ENCODE measurements at regions not wholly inside any gene's neighbourhood (a gene's known extent, or its start where the extent isn't known, plus 50 kb on each side); places are given as distances from the start of the nearest gene placed in this dataset.

- no peak for DNase-seq
These were observed 665.2 kb upstream of the NRXN1 start for GRCh38 chr2:51697095-51697494.

DNA sequence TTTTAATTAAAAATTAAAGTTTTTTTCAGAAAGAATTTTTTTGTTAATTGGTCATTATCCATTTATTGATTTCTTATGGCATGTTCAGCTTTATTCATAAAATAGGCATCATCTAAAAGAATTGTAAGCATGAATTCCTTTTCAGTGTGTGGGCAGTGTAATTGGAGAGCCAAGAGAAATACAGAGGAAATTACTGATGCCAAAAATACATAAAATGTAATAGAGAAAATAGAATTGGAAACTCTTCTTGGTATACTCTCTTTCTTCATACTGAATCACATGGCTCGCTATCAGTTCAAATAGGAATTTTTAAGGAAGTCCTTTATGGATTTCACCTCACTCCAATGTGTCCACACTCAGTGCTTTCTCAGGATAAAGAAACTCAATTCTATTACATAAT, 663.6 kb upstream of the NRXN1 start:
- DNase-seq, result no peak

DNA sequence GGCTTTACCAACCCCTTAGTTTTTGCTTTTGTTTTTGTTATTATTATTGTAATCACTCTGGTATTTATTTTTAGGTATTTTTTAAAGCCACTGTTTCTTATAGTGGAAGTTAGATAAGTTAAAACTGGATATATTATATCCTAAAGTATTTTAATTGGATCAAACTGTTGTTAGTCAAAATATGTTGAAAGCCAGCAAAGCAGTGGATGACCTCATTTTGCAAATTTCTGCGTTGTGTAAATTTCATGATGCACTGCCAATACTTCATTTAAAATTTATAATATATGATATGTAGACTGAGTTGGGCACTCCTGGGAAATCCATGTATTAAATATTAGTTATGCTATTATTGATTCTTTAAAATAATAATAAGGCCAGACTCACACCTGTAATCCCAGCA, 661.7 kb upstream of the NRXN1 start:
- DNase-seq, result no peak

- no peak for DNase-seq
These were observed 649.9 kb upstream of the NRXN1 start for GRCh38 chr2:51681854-51682253.

- DNase-seq, result no peak
These were observed 641.7 kb upstream of the NRXN1 start for GRCh38 chr2:51673628-51674027.

DNA sequence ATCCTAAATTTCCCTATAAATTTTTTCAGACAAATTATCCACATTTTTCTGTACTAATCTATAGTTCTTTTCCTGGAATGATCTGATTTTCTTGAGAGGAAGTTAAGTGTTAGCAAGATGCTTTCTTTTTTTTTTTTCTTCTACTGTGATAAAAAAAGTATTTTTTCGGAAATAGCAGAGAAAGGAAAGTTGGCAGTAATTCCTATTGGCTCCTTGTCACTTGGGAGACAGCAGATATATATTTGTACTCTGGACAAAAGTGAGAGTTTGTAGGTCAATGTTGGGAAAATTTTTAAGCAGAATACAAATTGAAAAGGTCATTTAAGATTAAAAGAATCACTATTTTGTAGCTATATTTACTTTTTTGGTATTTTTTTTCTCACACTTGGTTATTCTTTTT, 635.7 kb upstream of the NRXN1 start:
- no peak for DNase-seq

DNA sequence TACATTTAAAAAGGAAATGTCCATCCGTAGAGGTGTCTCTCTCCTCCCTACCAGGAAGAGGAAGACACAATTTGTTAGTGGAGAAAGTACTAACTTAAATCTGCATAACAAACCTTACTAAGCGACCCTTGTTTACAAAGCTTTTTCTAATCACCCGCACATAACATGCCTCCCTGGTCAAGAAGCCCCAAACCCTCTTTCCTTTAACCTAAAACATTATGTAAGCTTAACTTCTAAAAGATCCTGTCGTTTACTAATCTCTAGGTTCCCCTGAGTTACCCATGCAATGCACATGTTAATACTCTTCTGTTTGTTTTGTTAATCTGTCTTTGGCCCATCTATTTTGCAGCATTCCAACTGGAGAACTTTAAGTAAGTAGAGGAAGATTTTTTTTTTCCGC, 630.3 kb upstream of the NRXN1 start:
- DNase-seq, result no peak

- no peak for DNase-seq
These were observed 625.9 kb upstream of the NRXN1 start for GRCh38 chr2:51657849-51658248.

GRCh38 chr2:51650769-51651168, 618.8 kb upstream of the NRXN1 start:
- DNase-seq, result no peak

DNA sequence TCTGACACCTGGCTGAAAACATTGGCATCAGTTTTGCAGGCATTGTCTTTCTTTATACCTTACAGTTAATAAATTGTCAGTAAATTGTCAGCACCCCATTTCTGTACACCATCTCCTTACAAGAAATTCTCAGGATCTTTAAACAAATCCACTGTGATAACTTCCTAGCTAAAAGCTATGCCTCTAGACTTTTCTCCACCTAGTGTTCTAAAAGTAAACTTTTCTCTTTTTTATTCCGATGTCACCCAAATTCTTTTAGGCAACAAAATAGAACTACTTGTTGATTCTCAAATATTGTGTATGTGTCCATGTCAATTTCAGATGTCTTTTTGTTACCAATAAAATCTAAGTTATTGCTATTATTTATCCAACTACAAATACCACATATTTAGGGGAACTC, 617.4 kb upstream of the NRXN1 start:
- DNase-seq, result no peak

GRCh38 chr2:51638811-51639210, 606.9 kb upstream of the NRXN1 start:
- no peak for DNase-seq

GRCh38 chr2:51633073-51633472, 601.1 kb upstream of the NRXN1 start:
- DNase-seq, result no peak

DNA sequence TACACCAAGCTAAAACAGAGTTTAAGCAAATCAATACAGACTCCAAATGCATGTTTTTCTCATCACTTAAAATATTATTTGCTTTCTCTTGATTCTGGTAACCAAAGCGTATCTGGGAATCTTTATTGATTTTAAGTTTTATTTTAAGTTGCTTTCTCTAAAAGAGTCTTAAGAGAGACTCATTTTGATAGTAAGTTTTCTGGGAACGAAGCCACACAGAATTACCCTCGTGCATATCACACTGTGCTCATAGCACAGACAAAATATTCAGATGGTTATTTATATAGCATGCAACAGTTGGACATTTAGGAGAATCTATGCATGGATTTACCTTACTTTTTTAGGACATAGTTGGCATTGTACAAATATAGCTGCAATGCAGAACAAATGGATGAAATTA, 597.5 kb upstream of the NRXN1 start:
- no peak for DNase-seq

DNA sequence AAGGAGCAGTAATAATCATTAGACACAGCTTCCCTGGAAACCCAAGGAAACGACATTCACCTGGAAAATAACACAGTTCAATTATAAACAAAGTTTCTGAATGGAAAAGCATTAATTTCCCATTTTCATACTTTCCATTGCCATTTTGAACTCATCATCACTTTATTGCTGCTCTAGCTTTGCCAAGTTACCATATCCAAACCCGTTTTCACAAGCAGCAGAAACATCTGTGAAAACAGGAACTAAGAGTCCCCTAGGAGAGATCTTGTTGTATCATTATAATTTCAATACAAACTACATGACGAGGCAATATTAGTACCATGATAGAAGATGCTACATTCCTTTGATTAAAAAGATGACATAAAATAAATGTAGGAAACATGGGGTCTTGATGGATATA, 597.0 kb upstream of the NRXN1 start:
- DNase-seq, result no peak

DNA sequence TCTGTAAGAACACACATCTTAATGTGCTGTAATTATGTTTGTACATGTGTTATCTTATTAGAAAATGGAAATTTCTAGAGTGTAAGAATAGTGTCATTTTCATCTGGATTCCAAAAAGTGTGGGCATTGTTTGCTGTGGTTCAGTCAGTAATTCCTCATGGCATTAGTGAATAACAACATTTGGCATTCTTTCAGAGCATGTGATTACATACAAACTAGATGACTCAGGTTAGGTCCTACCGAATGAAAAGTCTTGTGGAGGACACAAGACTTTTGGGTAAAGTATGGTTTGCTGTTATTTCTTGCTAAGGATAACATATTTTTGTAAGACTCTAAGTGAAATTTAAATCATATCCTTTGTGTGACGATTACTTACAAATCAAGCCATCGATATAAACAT, 593.1 kb upstream of the NRXN1 start:
- no peak for DNase-seq

DNA sequence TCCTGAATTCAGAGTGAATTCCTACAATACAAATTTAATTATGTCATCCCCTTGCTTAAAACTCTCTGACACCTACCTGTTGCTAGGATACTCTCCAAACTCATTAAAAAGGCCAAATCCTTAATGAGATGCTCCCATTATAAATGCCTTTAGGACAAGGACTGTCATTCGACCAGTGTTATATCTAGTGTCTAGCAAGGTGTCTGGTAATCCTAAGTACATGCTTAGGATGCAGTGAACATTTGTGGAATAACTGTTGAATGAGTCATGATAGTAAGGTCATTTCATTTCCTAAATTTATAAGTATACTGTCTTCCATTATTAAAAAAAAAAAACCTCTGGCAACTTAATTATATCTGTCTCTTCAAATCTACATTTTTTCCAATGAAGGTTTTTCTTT, 588.9 kb upstream of the NRXN1 start:
- DNase-seq, result no peak

DNA sequence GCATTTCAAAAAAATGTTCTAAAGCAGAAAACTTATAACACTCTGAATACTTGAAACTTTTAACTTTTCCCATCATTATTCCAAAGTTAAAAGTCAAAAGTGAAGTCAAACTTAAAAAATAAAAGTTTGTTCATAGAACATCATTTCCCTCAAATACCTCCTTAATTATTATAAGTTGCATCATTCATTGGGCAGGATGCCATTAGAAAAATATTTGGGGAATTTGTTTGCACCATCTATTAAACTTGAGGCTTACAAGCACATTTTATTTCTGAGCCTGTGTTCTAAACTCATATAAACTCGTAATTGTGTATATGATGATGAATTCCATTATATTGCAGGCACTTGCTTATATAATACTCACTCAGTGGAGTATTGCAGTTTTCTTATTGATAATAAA, 588.0 kb upstream of the NRXN1 start:
- no peak for DNase-seq

- DNase-seq, result no peak
These were observed 580.5 kb upstream of the NRXN1 start for GRCh38 chr2:51612387-51612786.

DNA sequence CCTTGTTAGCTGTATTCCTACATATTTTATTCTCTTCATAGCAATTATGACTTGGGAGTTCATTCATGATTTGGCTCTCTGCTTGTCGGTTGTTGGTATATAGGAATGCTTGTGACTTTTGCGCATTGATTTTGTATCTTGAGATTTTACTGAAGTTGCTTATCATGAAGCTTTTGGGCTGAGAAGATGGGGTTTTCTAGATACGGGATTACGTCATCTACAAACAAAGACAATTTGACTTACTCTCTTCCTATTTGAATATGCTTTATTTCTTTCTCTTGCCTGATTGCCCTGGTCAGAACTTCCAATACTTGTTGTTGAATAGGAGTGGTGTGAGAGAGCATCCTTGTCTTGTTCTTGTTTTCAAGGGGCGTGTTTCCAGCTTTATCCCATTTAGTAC, 569.8 kb upstream of the NRXN1 start:
- DNase-seq, result no peak

DNA sequence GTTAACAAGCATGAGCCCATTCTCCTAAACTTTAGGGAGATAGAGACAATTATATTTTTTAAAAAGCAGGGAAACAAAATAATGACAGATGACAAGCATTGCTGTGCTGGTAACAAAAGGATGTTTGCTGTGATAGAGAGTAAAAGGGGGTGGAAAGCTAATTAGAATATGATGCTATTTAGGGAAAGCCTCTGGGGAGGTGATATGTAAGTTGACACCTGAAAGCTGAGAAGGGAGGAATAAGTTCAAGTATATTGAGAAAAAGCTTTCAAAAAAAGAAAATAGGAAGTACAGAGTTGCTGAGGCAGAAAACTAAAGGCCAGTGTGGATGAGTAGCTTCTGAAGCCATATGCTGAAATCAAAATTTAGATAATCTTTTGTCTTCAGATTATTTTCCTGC, 565.2 kb upstream of the NRXN1 start:
- peak in 1 of 2 experiments; percentile 45 for DNase-seq

GRCh38 chr2:51595836-51596235, 563.9 kb upstream of the NRXN1 start:
- no peak for DNase-seq

GRCh38 chr2:51581636-51582267, 549.8 kb upstream of the NRXN1 start:
- DNase-seq, result no peak

- no peak for DNase-seq
These were observed 547.5 kb upstream of the NRXN1 start for GRCh38 chr2:51579412-51579811.

GRCh38 chr2:51575181-51575580, 543.2 kb upstream of the NRXN1 start:
- DNase-seq, result no peak

DNA sequence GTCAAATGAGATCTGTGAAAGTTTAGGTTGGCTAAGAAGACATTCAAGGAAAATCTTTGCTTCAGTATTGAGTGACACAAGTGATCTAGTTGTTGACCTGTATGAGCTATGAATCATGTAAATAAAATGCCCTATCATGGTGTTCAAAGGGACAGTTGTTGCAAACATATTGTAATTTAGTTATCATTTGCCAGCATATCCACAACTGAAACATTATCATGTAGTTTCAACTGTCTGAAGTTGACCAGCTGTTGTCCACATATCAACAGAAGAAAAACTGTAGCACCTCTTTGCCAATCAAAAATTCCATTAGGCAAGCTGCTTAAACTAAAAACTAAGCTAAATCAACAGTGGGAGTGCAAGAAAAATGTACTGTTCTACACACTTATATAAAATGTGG, 527.1 kb upstream of the NRXN1 start:
- DNase-seq, result no peak

DNA sequence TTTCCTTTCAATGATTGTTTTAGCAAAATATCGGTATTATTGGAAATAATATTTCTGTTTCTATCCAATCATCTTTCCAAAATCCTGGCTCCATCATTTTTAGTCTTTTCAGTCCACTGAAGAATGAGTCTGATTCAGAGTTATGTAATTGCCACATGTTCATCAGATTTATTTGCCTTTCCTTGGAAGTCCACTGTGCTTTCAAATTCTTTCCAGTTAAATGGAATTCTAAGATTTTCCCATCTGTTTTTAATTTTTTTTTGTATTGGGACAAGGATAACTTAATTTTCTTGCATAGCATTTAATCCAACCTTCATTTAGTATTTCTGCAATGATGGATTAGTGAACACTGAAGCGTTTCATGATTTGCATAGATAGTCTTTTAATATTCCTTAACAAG, 521.5 kb upstream of the NRXN1 start:
- DNase-seq, result no peak

Data from NCI-H524 (cell line).